ENCODE measurements at regions not wholly inside any gene's neighbourhood (a gene's known extent, or its start where the extent isn't known, plus 50 kb on each side); places are given as distances from the start of the nearest gene placed in this dataset.

DNA sequence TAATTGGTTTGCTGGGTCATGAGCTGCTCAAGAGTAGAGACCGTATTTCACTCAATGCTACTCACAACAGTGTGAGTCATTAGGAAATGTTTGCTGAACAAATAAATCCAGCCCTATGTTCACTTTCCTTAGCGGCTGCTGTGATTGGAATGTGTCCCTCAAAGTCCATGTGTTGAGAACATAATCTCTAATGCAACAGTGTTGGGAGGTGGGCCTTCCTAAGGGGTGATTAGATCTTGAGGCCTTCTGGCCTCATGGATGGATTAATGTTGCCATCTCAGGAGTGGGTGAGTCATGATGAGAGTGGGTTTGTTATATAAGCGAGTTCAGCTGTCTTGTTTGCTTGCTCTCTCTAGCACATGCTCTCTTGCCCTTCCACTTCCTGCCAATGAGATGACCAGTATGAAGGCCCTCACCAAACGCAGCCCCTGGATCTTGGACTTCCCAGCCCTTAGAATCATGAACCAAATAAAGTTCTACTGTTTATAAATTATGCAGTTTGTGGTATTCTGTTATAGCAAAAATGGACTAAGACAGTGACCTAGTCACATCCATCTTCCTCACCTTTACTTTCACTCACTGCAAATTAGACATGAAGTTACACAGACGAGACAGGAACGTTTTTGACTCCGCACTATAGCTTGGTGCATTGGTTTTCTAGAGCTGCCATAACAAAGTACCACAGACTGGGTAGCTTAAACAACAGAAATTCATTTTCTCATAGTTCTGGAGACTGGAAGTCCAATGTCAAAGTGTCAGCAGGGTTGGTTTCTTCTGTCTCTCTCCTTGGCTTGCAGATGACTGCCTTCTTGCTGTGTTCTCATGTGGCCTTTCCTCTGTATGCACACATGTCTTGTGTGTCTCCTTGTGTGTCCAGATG, 50.9 kb upstream of the FAM169A start:
- no peak for DNase-seq (ENCODE audit: low spot score)
